C4-2B (cell line): ENCODE measurements at regions not wholly inside any gene's neighbourhood (a gene's known extent, or its start where the extent isn't known, plus 50 kb on each side); places are given as distances from the start of the nearest gene placed in this dataset.

Experiments used
- ZFX ChIP-seq: fragments of 450-650 bp; IDR thresholded peaks from 2 replicates; pipeline ENCODE4 v1.6.1; 2017
- TF ChIP-seq, protein P1 (sequence below): fragments of 450-650 bp; conservative IDR thresholded peaks from 2 replicates; pipeline ENCODE4 v1.5.1; 2017; ENCODE audit warnings: mild to moderate bottlenecking

DNA sequence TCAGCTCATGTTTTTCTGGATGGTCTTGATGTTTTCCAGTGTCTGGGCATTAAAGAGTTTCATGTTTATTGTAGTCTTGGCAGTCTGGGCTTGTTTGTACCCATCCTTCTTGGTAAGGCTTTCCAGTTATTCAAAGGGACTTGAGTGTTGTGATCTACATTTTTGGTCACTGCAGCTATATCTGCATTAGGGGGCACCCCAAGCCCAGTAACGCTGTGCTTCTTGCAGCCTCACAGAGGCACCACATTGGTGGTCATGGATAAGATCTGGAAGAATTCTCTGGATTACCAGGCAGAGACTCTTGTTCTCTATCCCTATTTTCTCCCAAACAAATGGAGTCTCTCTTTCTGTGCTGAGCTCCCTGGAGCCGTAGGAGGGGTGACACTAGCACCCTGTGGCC, 451.5 kb upstream of the FAT3 start:
- TF ChIP-seq, protein P1, sequence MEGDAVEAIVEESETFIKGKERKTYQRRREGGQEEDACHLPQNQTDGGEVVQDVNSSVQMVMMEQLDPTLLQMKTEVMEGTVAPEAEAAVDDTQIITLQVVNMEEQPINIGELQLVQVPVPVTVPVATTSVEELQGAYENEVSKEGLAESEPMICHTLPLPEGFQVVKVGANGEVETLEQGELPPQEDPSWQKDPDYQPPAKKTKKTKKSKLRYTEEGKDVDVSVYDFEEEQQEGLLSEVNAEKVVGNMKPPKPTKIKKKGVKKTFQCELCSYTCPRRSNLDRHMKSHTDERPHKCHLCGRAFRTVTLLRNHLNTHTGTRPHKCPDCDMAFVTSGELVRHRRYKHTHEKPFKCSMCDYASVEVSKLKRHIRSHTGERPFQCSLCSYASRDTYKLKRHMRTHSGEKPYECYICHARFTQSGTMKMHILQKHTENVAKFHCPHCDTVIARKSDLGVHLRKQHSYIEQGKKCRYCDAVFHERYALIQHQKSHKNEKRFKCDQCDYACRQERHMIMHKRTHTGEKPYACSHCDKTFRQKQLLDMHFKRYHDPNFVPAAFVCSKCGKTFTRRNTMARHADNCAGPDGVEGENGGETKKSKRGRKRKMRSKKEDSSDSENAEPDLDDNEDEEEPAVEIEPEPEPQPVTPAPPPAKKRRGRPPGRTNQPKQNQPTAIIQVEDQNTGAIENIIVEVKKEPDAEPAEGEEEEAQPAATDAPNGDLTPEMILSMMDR: no peak
- no peak for TF ChIP-seq ZFX
